SK-N-SH treated with all-trans-retinoic acid at 6 μM for 48 hours (cell line): ENCODE measurements at regions not wholly inside any gene's neighbourhood (a gene's known extent, or its start where the extent isn't known, plus 50 kb on each side); places are given as distances from the start of the nearest gene placed in this dataset.

Experiments used
- ATAC-seq: fragments of 200-7000 bp; cut with Tn5 transposase; 3 replicates; pipeline ENCODE4 v1.9.1; 2020; ENCODE audit warnings: mild to moderate bottlenecking, moderate library complexity
- ARNTL ChIP-seq: fragments of 450-650 bp; formaldehyde crosslinking; IDR thresholded peaks from 2 replicates; pipeline ENCODE4 v1.5.0; 2020; ENCODE audit warnings: low read depth, mild to moderate bottlenecking, moderate library complexity, borderline replicate concordance
- BACH2 ChIP-seq: fragments of 250-450 bp; sonication (Bioruptor Pico); IDR thresholded peaks from 2 replicates; pipeline ENCODE4 v1.9.0; 2021; ENCODE audit warnings: mild to moderate bottlenecking, borderline replicate concordance
- ESRRG ChIP-seq: fragments of 250-450 bp; sonication (Bioruptor Pico); IDR thresholded peaks from 2 replicates; pipeline ENCODE4 v1.6.1; 2021; ENCODE audit warnings: mild to moderate bottlenecking
- GLIS3 ChIP-seq: fragments of 250-450 bp; sonication (Bioruptor Pico); IDR thresholded peaks from 2 replicates; pipeline ENCODE4 v1.5.0; 2020; ENCODE audit warnings: mild to moderate bottlenecking, moderate library complexity
- ISL1 ChIP-seq: fragments of 250-450 bp; sonication (Bioruptor Pico); IDR thresholded peaks from 2 replicates; pipeline ENCODE4 v2.1.2; 2022; ENCODE audit warnings: mild to moderate bottlenecking, moderate library complexity
- OSR1 ChIP-seq: fragments of 250-450 bp; sonication (Bioruptor Pico); IDR thresholded peaks from 2 replicates; pipeline ENCODE4 v1.8.0; 2022; ENCODE audit warnings: moderate library complexity, mild to moderate bottlenecking, inconsistent platforms
- POU6F1 ChIP-seq: fragments of 250-450 bp; sonication (Bioruptor Pico); IDR thresholded peaks from 2 replicates; pipeline ENCODE4 v1.8.0; 2021; ENCODE audit warnings: low read depth, mild to moderate bottlenecking, moderate library complexity, borderline replicate concordance
- RARB ChIP-seq: fragments of 250-450 bp; sonication (Bioruptor Pico); IDR thresholded peaks from 2 replicates; pipeline ENCODE4 v1.8.0; 2021; ENCODE audit warnings: mild to moderate bottlenecking, moderate library complexity
- SNAI2 ChIP-seq: fragments of 250-450 bp; sonication (Bioruptor Pico); IDR thresholded peaks from 2 replicates; pipeline ENCODE4 v1.5.0; 2020; ENCODE audit warnings: mild to moderate bottlenecking, moderate library complexity
- TCF4 ChIP-seq: fragments of 250-450 bp; sonication (Bioruptor Pico); IDR thresholded peaks from 2 replicates; pipeline ENCODE4 v1.8.0; 2021; ENCODE audit warnings: mild to moderate bottlenecking, moderate library complexity, borderline replicate concordance
- TOX ChIP-seq: fragments of 250-450 bp; sonication (Bioruptor Pico); IDR thresholded peaks from 2 replicates; pipeline ENCODE4 v1.8.0; 2021; ENCODE audit warnings: mild to moderate bottlenecking, moderate library complexity, borderline replicate concordance
- TSHZ2 ChIP-seq: fragments of 250-450 bp; sonication (Bioruptor Pico); IDR thresholded peaks from 2 replicates; pipeline ENCODE4 v1.5.0; 2020; ENCODE audit warnings: mild to moderate bottlenecking, moderate library complexity
- ZC3H10 ChIP-seq: fragments of 250-450 bp; sonication (Bioruptor Pico); IDR thresholded peaks from 2 replicates; pipeline ENCODE4 v1.5.1; 2021; ENCODE audit warnings: mild to moderate bottlenecking, moderate library complexity
- ZFP3 ChIP-seq: fragments of 250-450 bp; sonication (Bioruptor Pico); IDR thresholded peaks from 2 replicates; pipeline ENCODE4 v1.5.0; 2020; ENCODE audit warnings: mild to moderate bottlenecking, moderate library complexity
- ZFP30 ChIP-seq: fragments of 450-650 bp; formaldehyde crosslinking; IDR thresholded peaks from 2 replicates; pipeline ENCODE4 v1.5.0; 2022; ENCODE audit warnings: mild to moderate bottlenecking, moderate library complexity
- ZNF565 ChIP-seq: fragments of 450-650 bp; formaldehyde crosslinking; conservative IDR thresholded peaks from 2 replicates; pipeline ENCODE4 v1.5.0; 2020; ENCODE audit warnings: low read depth, mild to moderate bottlenecking, moderate library complexity
- ZNF70 ChIP-seq: fragments of 450-650 bp; formaldehyde crosslinking; IDR thresholded peaks from 2 replicates; pipeline ENCODE4 v1.5.0; 2020; ENCODE audit warnings: mild to moderate bottlenecking, moderate library complexity
- ZNF8 ChIP-seq: fragments of 450-650 bp; formaldehyde crosslinking; IDR thresholded peaks from 2 replicates; pipeline ENCODE4 v1.5.0; 2020; ENCODE audit warnings: mild to moderate bottlenecking, moderate library complexity
- TF ChIP-seq, protein P1 (sequence below): fragments of 250-450 bp; sonication (Bioruptor Pico); IDR thresholded peaks from 2 replicates; pipeline ENCODE4 v1.8.0; 2020; ENCODE audit warnings: mild to moderate bottlenecking, moderate library complexity, borderline replicate concordance

GRCh38 chr9:89883401-89884341 lies 278.9 kb downstream of the GADD45G start:
- no peak for TF ChIP-seq GLIS3
- no peak for TF ChIP-seq ZFP30 (CRISPR knock-in tag)
- no peak for TF ChIP-seq ESRRG (CRISPR knock-in tag)
- TF ChIP-seq ZFP3 (CRISPR knock-in tag): no peak
- no peak for TF ChIP-seq POU6F1
- no peak for TF ChIP-seq BACH2
- TF ChIP-seq ZC3H10 (CRISPR knock-in tag): no peak
- TF ChIP-seq TOX (CRISPR knock-in tag): no peak
- no peak for TF ChIP-seq TSHZ2 (CRISPR knock-in tag)
- TF ChIP-seq, protein P1, sequence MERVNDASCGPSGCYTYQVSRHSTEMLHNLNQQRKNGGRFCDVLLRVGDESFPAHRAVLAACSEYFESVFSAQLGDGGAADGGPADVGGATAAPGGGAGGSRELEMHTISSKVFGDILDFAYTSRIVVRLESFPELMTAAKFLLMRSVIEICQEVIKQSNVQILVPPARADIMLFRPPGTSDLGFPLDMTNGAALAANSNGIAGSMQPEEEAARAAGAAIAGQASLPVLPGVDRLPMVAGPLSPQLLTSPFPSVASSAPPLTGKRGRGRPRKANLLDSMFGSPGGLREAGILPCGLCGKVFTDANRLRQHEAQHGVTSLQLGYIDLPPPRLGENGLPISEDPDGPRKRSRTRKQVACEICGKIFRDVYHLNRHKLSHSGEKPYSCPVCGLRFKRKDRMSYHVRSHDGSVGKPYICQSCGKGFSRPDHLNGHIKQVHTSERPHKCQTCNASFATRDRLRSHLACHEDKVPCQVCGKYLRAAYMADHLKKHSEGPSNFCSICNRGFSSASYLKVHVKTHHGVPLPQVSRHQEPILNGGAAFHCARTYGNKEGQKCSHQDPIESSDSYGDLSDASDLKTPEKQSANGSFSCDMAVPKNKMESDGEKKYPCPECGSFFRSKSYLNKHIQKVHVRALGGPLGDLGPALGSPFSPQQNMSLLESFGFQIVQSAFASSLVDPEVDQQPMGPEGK (CRISPR knock-in tag): no peak
- TF ChIP-seq TCF4 (CRISPR knock-in tag): no peak
- TF ChIP-seq ISL1 (CRISPR knock-in tag): no peak
- TF ChIP-seq ZNF70 (CRISPR knock-in tag): no peak
- no peak for TF ChIP-seq RARB (CRISPR knock-in tag)
- no peak for ATAC-seq

GRCh38 chr9:89884356-89885083 lies 279.7 kb downstream of the GADD45G start:
- ATAC-seq: no peak

More at GRCh38 chr9:89884356-89885083, 279.7 kb downstream of the GADD45G start:
- TF ChIP-seq BACH2: no peak
- no peak for TF ChIP-seq SNAI2 (CRISPR knock-in tag)
- TF ChIP-seq TOX (CRISPR knock-in tag): no peak
- TF ChIP-seq OSR1 (CRISPR knock-in tag): no peak
- no peak for TF ChIP-seq ZNF565 (CRISPR knock-in tag)
- no peak for TF ChIP-seq ESRRG (CRISPR knock-in tag)
- TF ChIP-seq ARNTL (CRISPR knock-in tag): no peak
- TF ChIP-seq, protein P1 (CRISPR knock-in tag): no peak
- TF ChIP-seq ISL1 (CRISPR knock-in tag): no peak
- TF ChIP-seq TSHZ2 (CRISPR knock-in tag): no peak
- no peak for TF ChIP-seq TCF4 (CRISPR knock-in tag)
- no peak for TF ChIP-seq GLIS3
- no peak for TF ChIP-seq ZNF8 (CRISPR knock-in tag)
- no peak for TF ChIP-seq RARB (CRISPR knock-in tag)
